NT2/D1 (cell line): ENCODE measurements at regions not wholly inside any gene's neighbourhood (a gene's known extent, or its start where the extent isn't known, plus 50 kb on each side); places are given as distances from the start of the nearest gene placed in this dataset.

ENCODE experiments used
- DNase-seq: peaks from one replicate; pipeline ENCODE4 v3.0.0-alpha.2; 2011; ENCODE audit warnings: low read depth, low spot score
- H3K27me3 ChIP-seq: 2 replicates; pipeline ENCODE4 v1.6.0; 2011; ENCODE audit warnings: mild to moderate bottlenecking; ENCODE audit not compliant: insufficient read length, insufficient read depth
- H3K36me3 ChIP-seq: 2 replicates; pipeline ENCODE4 v1.6.1; 2011; ENCODE audit warnings: mild to moderate bottlenecking, low read length, mixed read lengths; ENCODE audit not compliant: insufficient read depth, insufficient read length
- H3K4me1 ChIP-seq: 2 replicates; pipeline ENCODE4 v1.5.1; 2011; ENCODE audit not compliant: insufficient read depth, insufficient read length
- H3K4me3 ChIP-seq: 2 replicates; pipeline ENCODE4 v1.5.1; 2011; ENCODE audit warnings: low read depth; ENCODE audit not compliant: insufficient read length
- H3K9ac ChIP-seq: 2 replicates; pipeline ENCODE4 v1.6.0; 2011; ENCODE audit warnings: low read depth; ENCODE audit not compliant: insufficient read length
- H3K9me3 ChIP-seq: 2 replicates; pipeline ENCODE4 v1.5.1; 2011; ENCODE audit warnings: mild to moderate bottlenecking, low read length; ENCODE audit not compliant: insufficient read depth
- SUZ12 ChIP-seq: IDR thresholded peaks from 2 replicates; pipeline ENCODE4 v1.6.1; 2011; ENCODE audit not compliant: insufficient read length, insufficient read depth; ENCODE audit errors: extremely low read depth
- YY1 ChIP-seq: IDR thresholded peaks from 2 replicates; pipeline ENCODE4 v1.6.1; 2011; ENCODE audit not compliant: insufficient read length, insufficient read depth
- ZNF274 ChIP-seq: IDR thresholded peaks from 2 replicates; pipeline ENCODE4 v1.6.1; 2011; ENCODE audit warnings: mild to moderate bottlenecking, low read depth, low read length

DNA sequence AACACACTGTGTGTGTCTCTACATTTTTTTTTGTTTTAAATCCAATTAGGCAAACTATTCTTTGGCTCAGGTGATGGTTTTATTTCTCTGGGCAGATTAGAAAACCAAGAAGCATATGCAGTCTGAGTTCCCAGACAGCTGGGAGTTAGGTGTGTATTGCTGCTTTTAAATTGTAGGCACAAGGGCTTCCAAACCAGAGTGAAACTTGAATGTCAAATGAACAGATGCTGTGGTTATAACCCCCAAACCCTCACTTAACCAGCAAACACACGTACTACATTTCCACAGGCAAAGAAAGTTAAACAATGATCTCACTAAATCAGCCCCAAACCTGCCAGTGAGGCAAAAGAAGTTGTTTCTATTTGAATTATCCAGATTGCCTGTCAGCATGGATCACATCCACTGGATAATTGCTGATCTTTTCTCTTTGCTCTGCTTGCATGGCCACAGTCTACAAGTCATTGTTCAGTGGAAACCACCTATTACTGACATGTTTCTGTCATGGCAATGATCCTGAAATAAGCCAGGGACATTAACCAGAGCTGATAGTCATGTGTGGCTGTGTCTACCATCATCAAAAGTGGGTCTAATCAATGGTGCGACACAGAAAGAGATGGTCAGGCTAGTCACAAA lies 576.5 kb upstream of the PLXNA2 start:
- Histone ChIP-seq H3K4me1 (no peaks in the 10 kb centered on the region), H3K27me3 (no peaks in the 10 kb centered on the region), H3K9me3 (no peaks in the 10 kb centered on the region), H3K36me3 (no peaks in the 10 kb centered on the region), H3K9ac (no peak overlapping the region), H3K4me3 (no peak overlapping the region)
- TF ChIP-seq SUZ12 (no peak), YY1 (no peak), ZNF274 (no peak)
- no peak for DNase-seq

- TF ChIP-seq ZNF274 (no peak), SUZ12 (no peak), YY1 (no peak)
- no peaks in the 10 kb centered on the region for H3K36me3 ChIP-seq
- H3K4me3 ChIP-seq: no peak overlapping the region
- no peaks in the 10 kb centered on the region for H3K9me3 ChIP-seq
- H3K4me1 ChIP-seq: no peaks in the 10 kb centered on the region
- no peaks in the 10 kb centered on the region for H3K27me3 ChIP-seq
- no peak overlapping the region for H3K9ac ChIP-seq
- no peak for DNase-seq
These were observed 577.8 kb upstream of the PLXNA2 start for GRCh38 chr1:208821939-208822338.

DNA sequence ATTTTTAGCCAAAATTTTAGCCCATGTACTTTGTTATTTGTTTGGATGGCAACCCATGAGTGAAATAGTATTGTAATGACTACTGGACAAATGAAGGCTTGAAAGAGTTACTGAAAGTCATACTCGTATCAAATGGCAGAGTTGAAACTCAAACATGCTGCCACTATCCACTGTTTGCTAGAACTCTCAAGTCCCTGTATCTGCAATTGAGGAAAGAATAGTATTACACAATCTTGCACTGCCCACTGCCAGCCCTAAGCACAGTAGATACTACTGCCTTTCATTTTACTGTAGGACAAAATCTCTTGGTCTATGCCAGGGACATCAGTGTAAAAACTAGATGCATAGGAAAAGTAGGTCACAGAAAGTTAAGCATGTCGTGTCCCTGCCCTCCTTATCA lies 581.1 kb upstream of the PLXNA2 start:
- no peaks in the 10 kb centered on the region for H3K36me3 ChIP-seq
- no peaks in the 10 kb centered on the region for H3K4me1 ChIP-seq
- no peaks in the 10 kb centered on the region for H3K27me3 ChIP-seq
- no peaks in the 10 kb centered on the region for H3K9me3 ChIP-seq
- TF ChIP-seq SUZ12 (no peak), ZNF274 (no peak), YY1 (no peak)
- H3K9ac ChIP-seq: no peak overlapping the region
- H3K4me3 ChIP-seq: no peak overlapping the region
- no peak for DNase-seq

GRCh38 chr1:208829595-208829994 lies 585.4 kb upstream of the PLXNA2 start:
- Histone ChIP-seq H3K36me3 (no peaks in the 10 kb centered on the region), H3K27me3 (no peaks in the 10 kb centered on the region)

GRCh38 chr1:208834381-208835096 lies 590.4 kb upstream of the PLXNA2 start:
- Histone ChIP-seq H3K4me1 (no peaks in the 10 kb centered on the region), H3K9ac (no peak overlapping the region), H3K4me3 (no peak overlapping the region), H3K9me3 (no peaks in the 10 kb centered on the region), H3K36me3 (no peaks in the 10 kb centered on the region), H3K27me3 (no peaks in the 10 kb centered on the region)
- no peak for DNase-seq
- TF ChIP-seq SUZ12 (no peak), ZNF274 (no peak), YY1 (no peak)

More at GRCh38 chr1:208829595-208829994, 585.4 kb upstream of the PLXNA2 start:
- H3K9ac ChIP-seq: no peak overlapping the region
- no peak overlapping the region for H3K4me3 ChIP-seq
- TF ChIP-seq YY1 (no peak), ZNF274 (no peak), SUZ12 (no peak)
- no peak for DNase-seq
- H3K4me1 ChIP-seq: no peaks in the 10 kb centered on the region
- no peaks in the 10 kb centered on the region for H3K9me3 ChIP-seq

- no peaks in the 10 kb centered on the region for H3K9me3 ChIP-seq
- no peak for DNase-seq
- no peaks in the 10 kb centered on the region for H3K36me3 ChIP-seq
- TF ChIP-seq YY1: no peak
- no peak for TF ChIP-seq SUZ12
- TF ChIP-seq ZNF274: no peak
- H3K4me3 ChIP-seq: no peak overlapping the region
- no peak overlapping the region for H3K9ac ChIP-seq
- H3K4me1 ChIP-seq: no peaks in the 10 kb centered on the region
- no peaks in the 10 kb centered on the region for H3K27me3 ChIP-seq
These were observed 590.9 kb upstream of the PLXNA2 start for GRCh38 chr1:208835097-208835463.

GRCh38 chr1:208835781-208836180 lies 591.6 kb upstream of the PLXNA2 start:
- Histone ChIP-seq H3K27me3 (no peaks in the 10 kb centered on the region), H3K9me3 (no peaks in the 10 kb centered on the region), H3K9ac (no peak overlapping the region), H3K4me1 (no peaks in the 10 kb centered on the region), H3K36me3 (no peaks in the 10 kb centered on the region), H3K4me3 (no peak overlapping the region)
- DNase-seq: no peak
- TF ChIP-seq YY1 (no peak), SUZ12 (no peak), ZNF274 (no peak)
